ENCODE measurements at regions not wholly inside any gene's neighbourhood (a gene's known extent, or its start where the extent isn't known, plus 50 kb on each side); places are given as distances from the start of the nearest gene placed in this dataset.
"Not testable (repeated sequence)": the region's sequence is repeated elsewhere in the genome, so short reads cannot be mapped to it uniquely, and the experiment has no call there.

DNA sequence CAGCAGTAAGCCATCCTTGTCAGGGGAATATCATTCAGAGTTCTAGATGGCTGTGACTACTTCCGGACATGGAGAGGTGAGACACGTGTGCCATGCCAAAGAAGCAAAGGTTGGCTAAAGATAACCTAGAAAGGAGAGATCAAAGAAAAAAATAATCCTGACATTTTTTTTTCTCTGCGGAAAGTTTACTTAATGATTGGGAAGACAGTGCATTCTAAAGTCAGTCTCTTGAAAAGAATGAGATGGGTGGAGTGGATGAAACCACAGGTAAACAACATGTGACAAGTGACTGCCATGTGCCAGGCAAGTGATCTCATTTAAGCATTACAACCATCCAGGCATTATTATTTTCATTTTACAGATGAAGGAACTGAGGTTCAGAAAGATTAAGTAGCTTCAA lies 436.6 kb downstream of the SOX2 start:
- no peak for DNase-seq

DNA sequence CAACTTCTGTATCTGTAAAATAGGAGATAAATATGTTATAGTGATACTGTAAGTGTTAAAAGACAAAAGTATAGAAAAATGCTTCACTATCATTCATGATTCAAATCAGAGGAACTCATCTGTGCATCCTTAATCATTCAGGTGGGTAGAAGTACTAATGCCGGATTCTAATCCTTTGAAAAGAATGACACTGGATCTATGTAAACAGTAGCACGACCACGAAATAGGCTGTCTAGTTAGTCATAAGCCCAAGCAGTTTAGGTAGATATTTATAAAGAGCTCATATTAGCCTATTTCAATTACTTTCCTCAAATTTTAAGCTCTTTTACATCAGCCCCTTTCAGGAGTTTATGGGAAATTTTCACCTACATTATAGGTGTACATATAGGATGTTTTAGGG lies 437.9 kb downstream of the SOX2 start:
- no peak for DNase-seq

DNA sequence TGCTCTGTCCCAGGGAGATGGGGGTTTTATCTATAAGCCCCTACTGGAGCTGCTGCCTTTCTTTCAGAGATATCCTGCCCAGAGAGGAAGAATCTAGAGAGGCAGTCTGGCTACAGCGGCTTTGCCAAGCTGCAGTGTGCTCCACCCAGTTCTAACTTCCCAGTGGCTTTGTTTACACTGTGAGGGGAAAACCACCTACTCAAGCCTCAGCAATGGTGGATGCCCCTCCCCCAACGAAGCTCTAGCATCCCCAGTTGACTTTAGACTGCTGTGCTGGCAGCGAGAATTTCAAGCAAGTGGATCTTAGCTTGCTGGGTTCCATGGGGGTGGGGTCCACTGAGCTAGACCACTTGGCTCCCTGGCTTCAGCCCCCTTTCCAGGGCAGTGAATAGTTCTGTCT lies 444.6 kb downstream of the SOX2 start:
- not testable (repeated sequence) for DNase-seq

DNA sequence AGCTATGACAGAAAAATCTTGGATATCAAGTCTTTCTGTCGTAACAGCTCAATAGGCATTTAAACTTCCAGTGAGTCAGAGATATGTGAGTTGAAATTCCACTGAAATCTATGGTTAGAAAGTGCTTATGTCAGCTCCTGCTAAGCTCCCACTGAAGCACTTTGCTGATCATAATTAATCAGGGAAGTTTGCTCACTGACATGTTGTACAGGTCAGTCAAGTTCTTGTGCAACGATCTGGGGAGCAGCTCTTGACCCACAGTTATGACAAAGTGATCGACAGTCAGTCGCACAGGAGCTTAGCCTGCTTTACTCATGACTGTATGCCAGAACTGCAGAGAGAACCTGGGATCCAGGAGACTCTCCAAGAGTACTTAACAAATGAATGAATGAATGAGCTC lies 453.5 kb downstream of the SOX2 start:
- DNase-seq = no peak

- no peak for DNase-seq
Measured at GRCh38 chr3:182172534-182172933, 460.8 kb downstream of the SOX2 start.

GRCh38 chr3:182178488-182179200 lies 466.9 kb downstream of the SOX2 start:
- DNase-seq = no peak

GRCh38 chr3:182179631-182180030 lies 467.9 kb downstream of the SOX2 start:
- DNase-seq = no peak

DNA sequence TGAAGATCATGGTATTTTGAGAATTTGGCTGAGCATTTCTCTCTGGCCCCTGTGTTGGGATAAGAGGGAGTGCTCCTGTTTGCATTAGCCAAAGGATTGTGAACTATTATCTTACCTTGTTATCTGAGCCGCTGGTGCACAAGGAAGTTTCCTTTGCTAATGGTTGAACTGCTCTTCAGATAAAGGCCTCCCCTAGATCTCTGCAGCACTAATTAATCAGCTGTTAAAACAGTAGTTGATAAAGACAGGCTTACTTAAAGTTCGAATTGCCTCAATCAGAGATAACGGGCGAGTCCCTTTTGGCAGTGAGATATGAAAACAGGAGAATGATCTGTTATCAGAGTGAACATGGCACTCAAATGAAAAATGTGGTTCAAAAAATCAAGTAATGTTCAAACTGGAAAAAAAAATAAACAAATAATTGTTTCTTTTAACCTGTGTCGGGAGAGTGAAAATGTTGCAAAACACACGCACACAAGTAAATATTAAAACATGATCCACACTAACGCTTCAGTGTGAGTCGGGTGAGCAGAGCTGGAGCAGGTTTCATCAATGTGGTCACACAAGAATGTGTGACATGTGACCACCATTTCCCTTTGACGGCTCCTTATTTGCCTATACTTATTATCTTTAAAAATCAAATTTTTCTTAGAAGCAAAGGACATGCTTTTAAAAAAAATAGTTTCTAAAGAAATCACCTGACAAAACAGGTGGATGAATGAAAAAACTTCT lies 469.1 kb downstream of the SOX2 start:
- no peak for DNase-seq

DNA sequence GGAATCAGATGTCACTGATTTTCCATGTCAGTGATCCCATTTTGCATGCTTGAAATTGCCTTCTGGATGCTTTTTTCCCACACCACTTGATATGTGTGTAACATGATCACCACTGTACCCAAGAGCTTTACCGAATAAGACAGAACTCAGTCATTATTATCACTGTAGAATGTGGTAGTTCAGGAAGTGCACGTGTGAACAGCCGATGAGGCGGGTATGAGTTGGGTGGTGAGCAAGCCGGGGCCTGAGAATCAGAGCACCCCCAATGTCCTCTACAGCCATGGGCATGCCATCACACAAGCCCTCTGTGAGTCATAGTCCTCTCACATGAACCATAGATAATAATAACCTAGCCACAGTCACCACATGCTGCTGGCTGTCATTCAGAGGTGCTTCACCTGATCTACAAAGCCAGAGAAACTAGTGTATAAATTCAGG lies 470.8 kb downstream of the SOX2 start:
- no peak for DNase-seq

DNA sequence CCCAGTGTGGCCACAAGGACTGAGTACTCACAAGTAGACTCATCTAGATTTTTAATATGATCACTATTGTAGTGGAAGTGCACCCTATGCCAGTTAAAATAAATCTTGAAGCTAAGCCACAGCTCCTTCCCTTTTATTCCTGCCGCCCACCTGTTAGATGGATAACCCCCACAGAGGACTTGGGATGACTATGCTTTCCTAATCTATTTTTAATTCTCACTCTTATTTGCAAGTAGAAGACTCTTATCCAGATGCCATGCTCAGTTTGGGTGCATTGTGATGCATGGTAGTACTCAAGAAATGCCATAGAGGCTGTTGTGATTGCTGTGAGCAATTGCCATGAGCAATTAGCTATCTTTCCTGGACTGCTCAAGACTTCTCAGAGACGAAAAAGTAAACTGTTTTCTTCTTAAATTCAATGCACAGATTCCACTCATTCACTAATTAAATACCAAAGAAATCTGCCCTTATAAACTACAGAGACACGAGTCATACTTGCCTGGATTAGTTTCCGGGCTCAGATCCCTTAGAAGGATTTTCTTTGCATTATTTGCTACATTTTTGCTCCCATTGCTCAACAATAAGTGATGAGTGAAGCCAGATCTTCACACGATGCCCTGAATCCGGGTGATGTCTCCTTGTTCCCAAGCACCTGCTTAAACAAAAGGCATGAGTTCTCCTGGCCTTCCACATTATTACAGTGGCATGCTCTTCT lies 472.1 kb downstream of the SOX2 start:
- no peak for DNase-seq

DNA sequence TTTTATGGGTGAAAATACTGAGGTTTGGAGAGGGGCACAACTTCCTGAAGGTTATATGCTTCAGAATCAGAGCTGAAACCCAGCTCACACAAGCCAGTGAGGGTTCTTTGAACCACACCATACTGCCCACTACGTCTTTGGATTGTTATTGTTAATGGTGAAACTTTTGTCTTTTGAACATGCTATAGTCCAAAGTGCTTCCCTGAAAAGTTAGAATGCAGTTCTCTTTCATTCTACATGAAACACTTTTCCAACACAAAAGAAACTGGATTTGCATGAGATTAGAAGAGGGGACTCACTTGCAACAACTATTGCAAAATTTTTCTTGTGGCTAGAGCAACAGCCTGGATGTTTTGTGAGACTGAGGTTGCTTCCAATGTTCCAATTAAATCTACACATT lies 473.6 kb downstream of the SOX2 start:
- DNase-seq = no peak

GRCh38 chr3:182190056-182190455 lies 478.3 kb downstream of the SOX2 start:
- no peak for DNase-seq

DNA sequence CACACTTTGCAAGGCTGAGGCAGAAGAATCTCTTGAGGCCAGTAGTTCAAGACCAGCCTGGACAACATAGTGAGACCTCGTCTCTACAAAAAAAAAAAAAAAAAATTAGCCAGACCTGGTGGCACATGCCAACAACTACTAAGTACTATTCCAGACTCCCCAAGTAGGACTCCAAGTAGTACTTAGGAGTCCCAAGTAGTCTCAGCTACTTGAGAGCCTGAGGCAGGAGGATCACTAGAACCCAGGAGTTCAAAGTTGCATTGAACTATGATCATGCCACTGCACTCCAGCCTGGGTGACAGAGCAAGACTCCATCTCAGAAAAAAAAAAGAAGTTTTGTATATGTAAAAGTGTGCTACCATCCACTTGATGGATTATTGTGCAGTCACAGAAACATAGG lies 486.6 kb downstream of the SOX2 start:
- no peak for DNase-seq

DNA sequence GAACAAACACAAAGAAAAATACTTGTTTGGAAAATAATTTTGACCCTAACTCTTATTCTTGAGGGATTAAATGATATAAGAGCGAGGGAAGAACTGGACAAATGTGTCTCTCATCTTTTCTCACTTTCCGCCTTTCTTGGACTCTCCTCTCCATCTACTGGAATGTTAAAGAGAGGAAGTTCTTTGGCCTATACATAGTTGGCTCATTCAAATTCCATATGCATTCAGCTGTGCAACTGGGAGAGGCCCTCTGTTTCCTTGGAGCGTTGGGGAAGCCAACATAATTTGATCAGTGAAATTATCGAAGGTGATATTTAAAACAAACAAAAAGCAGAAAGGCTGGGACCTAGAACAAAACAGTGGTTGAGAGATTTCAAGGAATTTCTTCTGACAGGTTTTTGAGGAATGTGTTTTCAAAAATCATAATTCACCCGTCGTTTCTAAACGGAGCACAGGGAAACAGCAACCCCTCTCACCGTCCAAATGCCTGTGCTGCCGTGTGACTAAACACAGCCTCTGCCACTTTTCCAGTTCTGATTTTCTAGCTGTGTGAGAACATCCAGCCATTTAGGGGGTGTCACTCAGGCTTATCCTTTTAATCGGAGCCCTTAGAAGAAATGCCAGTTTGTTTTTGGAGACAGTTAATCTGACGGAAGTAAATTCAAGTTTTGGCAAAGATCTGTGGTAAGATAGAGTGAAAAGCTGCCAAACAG lies 489.9 kb downstream of the SOX2 start:
- DNase-seq = no peak

GRCh38 chr3:182212479-182213076 lies 500.9 kb downstream of the SOX2 start:
- DNase-seq = no peak

- DNase-seq = no peak
Measured at GRCh38 chr3:182214416-182214815, 502.7 kb downstream of the SOX2 start.

DNA sequence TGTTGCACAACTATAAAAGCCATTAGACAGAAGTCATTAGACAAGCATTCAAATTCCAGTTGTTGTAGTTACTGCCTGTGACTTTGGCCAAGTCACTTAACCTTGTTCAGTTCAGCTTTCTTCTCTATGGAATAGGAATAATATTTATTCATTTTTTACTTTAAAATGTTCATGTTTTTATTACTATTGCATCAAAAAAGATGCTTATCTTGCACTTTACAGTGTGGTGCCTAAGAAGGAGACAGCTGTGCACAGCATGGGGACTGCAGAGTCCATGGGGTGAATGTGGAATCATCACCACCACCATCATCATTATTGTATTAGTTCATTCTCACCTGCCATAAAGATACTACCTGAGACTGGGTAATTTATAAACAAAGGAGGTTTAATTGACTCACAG lies 504.2 kb downstream of the SOX2 start:
- DNase-seq = no peak

GRCh38 chr3:182216311-182216970 lies 504.7 kb downstream of the SOX2 start:
- DNase-seq = no peak

DNA sequence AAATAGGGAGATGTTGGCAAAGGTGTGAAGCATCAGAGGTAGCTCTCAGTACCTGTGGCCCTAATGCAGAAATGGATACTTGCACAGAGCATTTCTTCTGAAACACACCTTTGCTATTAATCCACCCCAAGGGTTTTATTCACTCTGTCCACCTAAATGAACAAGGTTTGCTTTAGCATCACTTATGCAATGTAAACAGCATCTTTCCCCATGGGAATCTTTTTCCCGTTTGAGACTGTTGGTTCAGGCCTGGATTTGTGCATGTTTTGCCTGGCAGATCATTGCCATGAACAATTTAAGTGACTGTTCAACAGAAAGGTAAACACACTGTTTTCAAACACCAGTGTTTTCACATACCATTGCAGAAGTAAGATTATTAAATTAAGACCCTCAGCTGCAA lies 508.3 kb downstream of the SOX2 start:
- no peak for DNase-seq

- DNase-seq = no peak
Measured at GRCh38 chr3:182220471-182220870, 508.7 kb downstream of the SOX2 start.

- no peak for DNase-seq
Measured at GRCh38 chr3:182226995-182227394, 515.3 kb downstream of the SOX2 start.

DNA sequence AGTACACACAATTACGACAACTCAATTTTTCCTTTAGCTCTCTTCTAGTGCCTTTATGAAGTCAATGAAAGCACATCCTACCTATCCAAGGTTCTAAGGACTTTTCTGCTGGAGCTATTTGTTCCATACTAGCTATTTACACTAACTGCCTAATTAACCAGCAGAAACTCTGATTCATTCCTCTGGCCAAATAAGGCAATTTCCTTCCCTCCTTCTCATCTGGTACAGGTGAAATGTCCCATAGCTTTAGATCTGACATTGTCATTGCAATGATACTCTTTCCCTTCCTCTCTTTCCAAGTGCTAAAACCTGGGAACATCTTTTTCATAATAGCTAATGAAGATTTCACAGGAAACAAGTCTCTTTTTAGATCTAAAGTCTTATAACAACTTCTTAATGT lies 521.7 kb downstream of the SOX2 start:
- DNase-seq = no peak

Data from CD4-positive, alpha-beta T cell treated with Interleukin-12 subunit alpha and Interleukin-12 subunit beta, for 1 hour (primary cell).